ENCODE measurements at regions not wholly inside any gene's neighbourhood (a gene's known extent, or its start where the extent isn't known, plus 50 kb on each side); places are given as distances from the start of the nearest gene placed in this dataset.

- DNase-seq (ENCODE audit: low read depth in 1 of 2, low spot score in 1 of 2) = no peak
- Histone ChIP-seq H3K27me3 (ENCODE audit: insufficient read depth, poor library complexity, severe bottlenecking) (no peaks in the 10 kb centered on the region), H3K4me3 (replicated peaks; ENCODE audit: insufficient read depth, low read length) (no peak overlapping the region), H3K27ac (replicated peaks) (no peak overlapping the region)
- TF ChIP-seq CTCF (IDR thresholded peaks at IDR 0.05; ENCODE audit: insufficient read depth, low read length) (no peak), SPI1 (IDR thresholded peaks at IDR 0.05; ENCODE audit: borderline replicate concordance, low read depth) (no peak), GABPA (IDR thresholded peaks at IDR 0.05; ENCODE audit: low read depth) (no peak), REST (IDR thresholded peaks at IDR 0.05; ENCODE audit: insufficient replicate concordance, low read depth) (no peak), POLR2AphosphoS5 (IDR thresholded peaks at IDR 0.05; ENCODE audit: low read depth) (no peak)
Measured at GRCh38 chr5:174626369-174626920, 97.9 kb upstream of the MSX2 start.

- no peak overlapping the region for H3K27ac ChIP-seq (replicated peaks)
- no peaks in the 10 kb centered on the region for H3K27me3 ChIP-seq (ENCODE audit: insufficient read depth, poor library complexity, severe bottlenecking)
- TF ChIP-seq CTCF (IDR thresholded peaks at IDR 0.05; ENCODE audit: insufficient read depth, low read length) = no peak
- no peak for TF ChIP-seq GABPA (IDR thresholded peaks at IDR 0.05; ENCODE audit: low read depth)
- TF ChIP-seq SPI1 (IDR thresholded peaks at IDR 0.05; ENCODE audit: borderline replicate concordance, low read depth) = no peak
- no peak for TF ChIP-seq POLR2AphosphoS5 (IDR thresholded peaks at IDR 0.05; ENCODE audit: low read depth)
- TF ChIP-seq REST (IDR thresholded peaks at IDR 0.05; ENCODE audit: insufficient replicate concordance, low read depth) = no peak
- no peak overlapping the region for H3K4me3 ChIP-seq (replicated peaks; ENCODE audit: insufficient read depth, low read length)
- no peak for DNase-seq (ENCODE audit: low read depth in 1 of 2, low spot score in 1 of 2)
Measured at GRCh38 chr5:174636094-174636493, 88.3 kb upstream of the MSX2 start.

GRCh38 chr5:174642816-174643405 lies 81.5 kb upstream of the MSX2 start:
- DNase-seq (ENCODE audit: low read depth in 1 of 2, low spot score in 1 of 2) = no peak

More at GRCh38 chr5:174642816-174643405, 81.5 kb upstream of the MSX2 start:
- Histone ChIP-seq H3K27me3 (ENCODE audit: insufficient read depth, poor library complexity, severe bottlenecking) (no peaks in the 10 kb centered on the region), H3K27ac (replicated peaks) (no peak overlapping the region), H3K4me3 (replicated peaks; ENCODE audit: insufficient read depth, low read length) (no peak overlapping the region)
- TF ChIP-seq POLR2AphosphoS5 (IDR thresholded peaks at IDR 0.05; ENCODE audit: low read depth) (no peak), REST (IDR thresholded peaks at IDR 0.05; ENCODE audit: insufficient replicate concordance, low read depth) (no peak), CTCF (IDR thresholded peaks at IDR 0.05; ENCODE audit: insufficient read depth, low read length) (no peak), GABPA (IDR thresholded peaks at IDR 0.05; ENCODE audit: low read depth) (no peak), SPI1 (IDR thresholded peaks at IDR 0.05; ENCODE audit: borderline replicate concordance, low read depth) (no peak)
